Activated naive CD8-positive, alpha-beta T cell treated with anti-CD3 and anti-CD28 coated beads for 36 hours (primary cell): ENCODE measurements at regions not wholly inside any gene's neighbourhood (a gene's known extent, or its start where the extent isn't known, plus 50 kb on each side); places are given as distances from the start of the nearest gene placed in this dataset.
"Not testable (repeated sequence)": the region's sequence is repeated elsewhere in the genome, so short reads cannot be mapped to it uniquely, and the experiment has no call there.

Experiments used
- DNase-seq: peaks from one replicate; pipeline ENCODE4 v3.0.0; 2021
- H3K27ac Mint-ChIP-seq: one replicate; pipeline ENCODE4 v1.8.0; 2022; ENCODE audit warnings: mild to moderate bottlenecking, moderate library complexity, mixed read lengths
- H3K27me3 Mint-ChIP-seq: one replicate; pipeline ENCODE4 v1.8.0; 2022; ENCODE audit warnings: mild to moderate bottlenecking, mixed read lengths
- H3K36me3 Mint-ChIP-seq: one replicate; pipeline ENCODE4 v1.8.0; 2021; ENCODE audit warnings: mild to moderate bottlenecking, mixed read lengths
- H3K4me1 Mint-ChIP-seq: one replicate; pipeline ENCODE4 v1.8.0; 2021; ENCODE audit warnings: mixed read lengths
- H3K4me3 Mint-ChIP-seq: one replicate; pipeline ENCODE4 v1.8.0; 2022; ENCODE audit warnings: mild to moderate bottlenecking, moderate library complexity, mixed read lengths
- H3K9me3 Mint-ChIP-seq: one replicate; pipeline ENCODE4 v1.8.0; 2022; ENCODE audit warnings: mixed read lengths

- not testable (repeated sequence) for H3K9me3 Mint-ChIP-seq, H3K4me3 Mint-ChIP-seq, DNase-seq, H3K27ac Mint-ChIP-seq, H3K4me1 Mint-ChIP-seq, H3K36me3 Mint-ChIP-seq
- H3K27me3 Mint-ChIP-seq: peaks cover 16% of the 10 kb centered on the region
These were observed 576.0 kb upstream of the CPEB2 start for GRCh38 chr4:14426297-14426696.

- H3K36me3 Mint-ChIP-seq: no peaks in the 10 kb centered on the region
- no peak overlapping the region for H3K27ac Mint-ChIP-seq
- H3K27me3 Mint-ChIP-seq: peaks cover 16% of the 10 kb centered on the region
- peaks cover 3% of the 10 kb centered on the region for H3K9me3 Mint-ChIP-seq
- no peak for DNase-seq
- H3K4me1 Mint-ChIP-seq: peaks cover 3% of the 10 kb centered on the region
- no peak overlapping the region for H3K4me3 Mint-ChIP-seq
These were observed 574.2 kb upstream of the CPEB2 start for GRCh38 chr4:14428125-14428524.

- Mint-ChIP-seq H3K36me3 (no peaks in the 10 kb centered on the region), H3K27ac (no peak overlapping the region), H3K27me3 (peaks cover 23% of the 10 kb centered on the region), H3K4me1 (peaks cover 3% of the 10 kb centered on the region), H3K4me3 (no peak overlapping the region), H3K9me3 (no peaks in the 10 kb centered on the region)
- DNase-seq: no peak
These were observed 570.8 kb upstream of the CPEB2 start for GRCh38 chr4:14431155-14432134.

- peaks cover 10% of the 10 kb centered on the region for H3K27me3 Mint-ChIP-seq
- no peak overlapping the region for H3K27ac Mint-ChIP-seq
- no peaks in the 10 kb centered on the region for H3K9me3 Mint-ChIP-seq
- DNase-seq: no peak
- no peak overlapping the region for H3K4me3 Mint-ChIP-seq
- no peaks in the 10 kb centered on the region for H3K36me3 Mint-ChIP-seq
- no peaks in the 10 kb centered on the region for H3K4me1 Mint-ChIP-seq
These were observed 567.8 kb upstream of the CPEB2 start for GRCh38 chr4:14434483-14434882.

- H3K27ac Mint-ChIP-seq: no peak overlapping the region
- no peak for DNase-seq
- H3K36me3 Mint-ChIP-seq: no peaks in the 10 kb centered on the region
- H3K9me3 Mint-ChIP-seq: no peaks in the 10 kb centered on the region
- H3K4me1 Mint-ChIP-seq: no peaks in the 10 kb centered on the region
- H3K4me3 Mint-ChIP-seq: no peak overlapping the region
- peaks cover 10% of the 10 kb centered on the region for H3K27me3 Mint-ChIP-seq
These were observed 567.4 kb upstream of the CPEB2 start for GRCh38 chr4:14434916-14435315.

GRCh38 chr4:14441561-14441960, 560.7 kb upstream of the CPEB2 start:
- Mint-ChIP-seq H3K36me3 (no peaks in the 10 kb centered on the region), H3K9me3 (no peaks in the 10 kb centered on the region), H3K4me1 (peaks cover 2% of the 10 kb centered on the region), H3K27me3 (peaks cover 9% of the 10 kb centered on the region), H3K4me3 (no peak overlapping the region), H3K27ac (no peak overlapping the region)
- DNase-seq: no peak

- H3K4me3 Mint-ChIP-seq: no peak overlapping the region
- no peak overlapping the region for H3K27ac Mint-ChIP-seq
These were observed 556.4 kb upstream of the CPEB2 start for GRCh38 chr4:14445882-14446281.

GRCh38 chr4:14446311-14446710, 556.0 kb upstream of the CPEB2 start:
- no peak for DNase-seq
- Mint-ChIP-seq H3K9me3 (no peaks in the 10 kb centered on the region), H3K27ac (no peak overlapping the region)

More at GRCh38 chr4:14445882-14446281, 556.4 kb upstream of the CPEB2 start:
- no peak for DNase-seq
- peaks cover 2% of the 10 kb centered on the region for H3K4me1 Mint-ChIP-seq
- H3K27me3 Mint-ChIP-seq: peaks cover 5% of the 10 kb centered on the region
- no peaks in the 10 kb centered on the region for H3K36me3 Mint-ChIP-seq
- no peaks in the 10 kb centered on the region for H3K9me3 Mint-ChIP-seq

GRCh38 chr4:14446904-14447303, 555.4 kb upstream of the CPEB2 start:
- Mint-ChIP-seq H3K27me3 (peaks cover 3% of the 10 kb centered on the region), H3K27ac (no peak overlapping the region), H3K4me1 (peaks cover 2% of the 10 kb centered on the region), H3K4me3 (no peak overlapping the region), H3K9me3 (no peaks in the 10 kb centered on the region), H3K36me3 (no peaks in the 10 kb centered on the region)
- DNase-seq: no peak

More at GRCh38 chr4:14446311-14446710, 556.0 kb upstream of the CPEB2 start:
- H3K27me3 Mint-ChIP-seq: peaks cover 3% of the 10 kb centered on the region
- no peaks in the 10 kb centered on the region for H3K36me3 Mint-ChIP-seq
- peaks cover 2% of the 10 kb centered on the region for H3K4me1 Mint-ChIP-seq
- no peak overlapping the region for H3K4me3 Mint-ChIP-seq

GRCh38 chr4:14449308-14449707, 553.0 kb upstream of the CPEB2 start:
- no peaks in the 10 kb centered on the region for H3K36me3 Mint-ChIP-seq
- DNase-seq: no peak
- H3K27me3 Mint-ChIP-seq: peaks cover 3% of the 10 kb centered on the region
- H3K9me3 Mint-ChIP-seq: no peaks in the 10 kb centered on the region
- H3K4me1 Mint-ChIP-seq: peaks cover 2% of the 10 kb centered on the region
- H3K27ac Mint-ChIP-seq: no peak overlapping the region
- no peak overlapping the region for H3K4me3 Mint-ChIP-seq

- Mint-ChIP-seq H3K27me3 (peaks cover 3% of the 10 kb centered on the region), H3K9me3 (no peaks in the 10 kb centered on the region), H3K4me1 (no peaks in the 10 kb centered on the region)
These were observed 550.3 kb upstream of the CPEB2 start for GRCh38 chr4:14452001-14452400.

GRCh38 chr4:14452764-14453163, 549.5 kb upstream of the CPEB2 start:
- H3K36me3 Mint-ChIP-seq: no peaks in the 10 kb centered on the region
- H3K9me3 Mint-ChIP-seq: no peaks in the 10 kb centered on the region
- no peaks in the 10 kb centered on the region for H3K4me1 Mint-ChIP-seq
- peaks cover 3% of the 10 kb centered on the region for H3K27me3 Mint-ChIP-seq
- H3K4me3 Mint-ChIP-seq: no peak overlapping the region
- H3K27ac Mint-ChIP-seq: no peak overlapping the region
- no peak for DNase-seq

More at GRCh38 chr4:14452001-14452400, 550.3 kb upstream of the CPEB2 start:
- Mint-ChIP-seq H3K36me3 (no peaks in the 10 kb centered on the region), H3K27ac (no peak overlapping the region), H3K4me3 (no peak overlapping the region)
- DNase-seq: no peak

GRCh38 chr4:14458463-14458862, 543.8 kb upstream of the CPEB2 start:
- Mint-ChIP-seq H3K4me3 (no peak overlapping the region), H3K9me3 (no peaks in the 10 kb centered on the region), H3K27me3 (no peaks in the 10 kb centered on the region), H3K36me3 (no peaks in the 10 kb centered on the region), H3K4me1 (no peaks in the 10 kb centered on the region), H3K27ac (no peak overlapping the region)
- no peak for DNase-seq

- H3K36me3 Mint-ChIP-seq: no peaks in the 10 kb centered on the region
- H3K9me3 Mint-ChIP-seq: no peaks in the 10 kb centered on the region
- no peak overlapping the region for H3K4me3 Mint-ChIP-seq
- no peak overlapping the region for H3K27ac Mint-ChIP-seq
- H3K4me1 Mint-ChIP-seq: no peaks in the 10 kb centered on the region
- H3K27me3 Mint-ChIP-seq: peaks cover 9% of the 10 kb centered on the region
- DNase-seq: no peak
These were observed 537.2 kb upstream of the CPEB2 start for GRCh38 chr4:14465057-14465456.

GRCh38 chr4:14465507-14465906, 536.8 kb upstream of the CPEB2 start:
- H3K27me3 Mint-ChIP-seq: peaks cover 9% of the 10 kb centered on the region
- no peak for DNase-seq

GRCh38 chr4:14478504-14478903, 523.8 kb upstream of the CPEB2 start:
- Mint-ChIP-seq H3K27ac (no peak overlapping the region), H3K4me1 (no peaks in the 10 kb centered on the region), H3K4me3 (no peak overlapping the region), H3K36me3 (no peaks in the 10 kb centered on the region), H3K9me3 (peaks cover 3% of the 10 kb centered on the region), H3K27me3 (peaks cover 4% of the 10 kb centered on the region)
- no peak for DNase-seq

More at GRCh38 chr4:14465507-14465906, 536.8 kb upstream of the CPEB2 start:
- Mint-ChIP-seq H3K4me3 (no peak overlapping the region), H3K9me3 (no peaks in the 10 kb centered on the region), H3K36me3 (no peaks in the 10 kb centered on the region), H3K27ac (no peak overlapping the region), H3K4me1 (no peaks in the 10 kb centered on the region)
